K562 (cell line): ENCODE measurements at regions not wholly inside any gene's neighbourhood (a gene's known extent, or its start where the extent isn't known, plus 50 kb on each side); places are given as distances from the start of the nearest gene placed in this dataset.

ENCODE experiments used
- ATAC-seq: fragments of 200-7000 bp; cut with Tn5 transposase; 3 replicates; pipeline ENCODE4 v1.9.1; 2020; ENCODE audit warnings: moderate library complexity
- BruUV-seq: library from RNA; stranded (reverse); fragments of 400-500 nt; replicated peaks from 2 replicates; lab custom pipeline; 2021; lab: Mats Ljungman, UMichigan
- CTCF ChIA-PET: fragments of 300-600 bp; formaldehyde crosslinking; extraction: SDS; loops from one replicate; lab custom pipeline; 2021; ENCODE audit warnings: low intra/inter-chr PET ratio; lab: Yijun Ruan, JAX
- POLR2A ChIA-PET: fragments of 300-600, 350-650 bp; sonication (Branson Sonifier 250); formaldehyde crosslinking; extraction: SDS; loops from one replicate; lab custom pipeline; 2021; ENCODE audit warnings: antibody characterized with exemption, inconsistent platforms; lab: Yijun Ruan, JAX
- DNase-seq, 4 experiments: peaks; one replicate each; pipeline versions ENCODE4 v3.0.0 to v3.0.0-alpha.2; 2011 to 2018; ENCODE audit warnings: low spot score in 3 of 4, mixed read lengths in 3 of 4; ENCODE audit errors: extremely low read depth in 1 of 4
- FAIRE-seq: peaks from 2 replicates; lab custom pipeline; 2011; peaks lifted over from hg19 to GRCh38; lab: Jason Lieb, UNC
- H2AFZ ChIP-seq: 2 replicates; pipeline ENCODE4 v1.6.0; 2011; ENCODE audit warnings: low read depth, low read length, control low read depth, inconsistent platforms
- H3K27ac ChIP-seq: fragments of 200-600 bp; 3 replicates; pipeline ENCODE4 v1.8.0; 2011; ENCODE audit warnings: low read depth, mild to moderate bottlenecking, control low read depth, inconsistent platforms, low read length, moderate library complexity, mixed read lengths; ENCODE audit errors: extremely low read depth
- H3K27me3 ChIP-seq, 2 experiments: fragments of 300-600 bp in 1 of 2; 2 replicates in 1 of 2; 3 replicates in 1 of 2; pipeline versions ENCODE4 v1.6.0 to v1.8.0; 2011; ENCODE audit warnings: inconsistent platforms in 2 of 2, low read length in 2 of 2, mild to moderate bottlenecking in 1 of 2, mixed read lengths in 1 of 2, moderate library complexity in 1 of 2; ENCODE audit not compliant: control insufficient read depth in 2 of 2, insufficient read depth in 2 of 2
- H3K36me3 ChIP-seq: fragments of 300-600 bp; 3 replicates; pipeline ENCODE4 v1.8.0; 2011; ENCODE audit warnings: mild to moderate bottlenecking, low read length, inconsistent platforms; ENCODE audit not compliant: control insufficient read depth, insufficient read depth
- H3K4me1 ChIP-seq, 2 experiments: fragments of 200-600 bp in 1 of 2; replicated peaks in 1 of 2; 2 replicates in 1 of 2; 3 replicates in 1 of 2; pipeline versions ENCODE4 v1.5.1 to v1.8.0; 2011; ENCODE audit warnings: inconsistent platforms in 2 of 2, low read length in 2 of 2, mild to moderate bottlenecking in 1 of 2, mixed read lengths in 1 of 2, moderate library complexity in 1 of 2; ENCODE audit not compliant: control insufficient read depth in 2 of 2, insufficient read depth in 2 of 2
- H3K4me2 ChIP-seq: 2 replicates; pipeline ENCODE4 v1.6.1; 2011; ENCODE audit warnings: low read length, control low read depth, inconsistent platforms, mixed read lengths; ENCODE audit not compliant: insufficient read depth
- H3K4me3 ChIP-seq: fragments of 200-600 bp; sonication (generic), shearing (Covaris generic); 2 replicates; pipeline ENCODE4 v1.5.1; 2016; ENCODE audit warnings: control low read depth, inconsistent platforms
- H3K79me2 ChIP-seq: fragments of 200-600 bp; 3 replicates; pipeline ENCODE4 v1.8.0; 2011; ENCODE audit warnings: low read length, inconsistent platforms; ENCODE audit not compliant: control insufficient read depth, insufficient read depth
- H3K9ac ChIP-seq, 2 experiments: 2 replicates each; pipeline versions ENCODE4 v1.6.0 to v1.6.1; 2011; ENCODE audit warnings: low read depth in 2 of 2, low read length in 2 of 2, control low read depth in 1 of 2, inconsistent platforms in 1 of 2, mild to moderate bottlenecking in 1 of 2, mixed read lengths in 1 of 2; ENCODE audit not compliant: insufficient read depth in 1 of 2
- H3K9me1 ChIP-seq: one replicate; pipeline ENCODE4 v1.6.0; 2011; ENCODE audit warnings: inconsistent platforms, mild to moderate bottlenecking, low read length, moderate library complexity; ENCODE audit not compliant: control insufficient read depth, insufficient read depth
- H3K9me3 ChIP-seq: replicated peaks from 2 replicates; pipeline ENCODE4 v1.5.1; 2011; ENCODE audit warnings: low read depth, low read length, inconsistent platforms; ENCODE audit not compliant: control insufficient read depth, insufficient read depth
- H4K20me1 ChIP-seq: replicated peaks from 2 replicates; pipeline ENCODE4 v1.6.1; 2011; ENCODE audit warnings: low read length, inconsistent platforms, mixed read lengths; ENCODE audit not compliant: control insufficient read depth, insufficient read depth
- ATF6 ChIP-seq: sonication (generic); formaldehyde crosslinking; IDR thresholded peaks from 2 replicates; pipeline ENCODE4 v1.4.0; 2020; ENCODE audit warnings: mild to moderate bottlenecking, missing genetic modification reagents
- BACH1 ChIP-seq: fragments of 200-800 bp; sonication (Bioruptor generic); IDR thresholded peaks from 2 replicates; pipeline ENCODE4 v1.6.1; 2016; ENCODE audit warnings: missing genetic modification characterization, missing compliant biosample characterization
- ELK3 ChIP-seq: fragments of 450-650 bp; formaldehyde crosslinking; IDR thresholded peaks from 2 replicates; pipeline ENCODE4 v1.4.0; 2020; ENCODE audit warnings: mild to moderate bottlenecking
- EP400 ChIP-seq: fragments of 450-650 bp; IDR thresholded peaks from 2 replicates; pipeline ENCODE4 v1.6.1; 2017; ENCODE audit warnings: antibody characterized with exemption, mild to moderate bottlenecking, moderate library complexity
- ETS1 ChIP-seq: conservative IDR thresholded peaks from 2 replicates; pipeline ENCODE4 v1.6.1; 2011; ENCODE audit warnings: low read depth, mild to moderate bottlenecking, low read length; ENCODE audit not compliant: control insufficient read depth
- IRF2 ChIP-seq: sonication (generic); formaldehyde crosslinking; IDR thresholded peaks from 2 replicates; pipeline ENCODE4 v1.8.1; 2022; ENCODE audit warnings: mild to moderate bottlenecking, missing genetic modification reagents
- MAFK ChIP-seq: IDR thresholded peaks from 2 replicates; pipeline ENCODE4 v1.6.1; 2011; ENCODE audit warnings: low read length, improper control_type of control experiment
- POLR3A ChIP-seq: IDR thresholded peaks from 2 replicates; pipeline ENCODE4 v1.6.1; 2011; ENCODE audit warnings: borderline replicate concordance, mild to moderate bottlenecking, moderate library complexity; ENCODE audit not compliant: insufficient read length, insufficient read depth; ENCODE audit errors: extremely low read depth
- RBM14 ChIP-seq: fragments of 200-400 bp; formaldehyde crosslinking; IDR thresholded peaks from 2 replicates; pipeline ENCODE4 v1.6.1; 2018; ENCODE audit warnings: low read depth, mild to moderate bottlenecking, low read length, moderate library complexity, borderline replicate concordance; ENCODE audit not compliant: insufficient read depth
- RBM25 ChIP-seq: fragments of 200-400 bp; formaldehyde crosslinking; IDR thresholded peaks from 2 replicates; pipeline ENCODE4 v1.6.1; 2018; ENCODE audit warnings: low read length, low read depth, moderate library complexity; ENCODE audit not compliant: severe bottlenecking
- SMC3 ChIP-seq: conservative IDR thresholded peaks from 2 replicates; pipeline ENCODE4 v1.6.1; 2011; ENCODE audit warnings: low read depth, low read length, improper control_type of control experiment; ENCODE audit not compliant: insufficient read depth
- ZNF668 ChIP-seq: fragments of 250-450 bp; sonication (Bioruptor Pico); IDR thresholded peaks from 2 replicates; pipeline ENCODE4 v1.8.0; 2022; ENCODE audit warnings: mild to moderate bottlenecking, inconsistent platforms
- WGBS: fragments of 100-300 bp; shearing (Covaris generic); methylation state at CpG from one replicate; pipeline ENCODE4 v1.1.6; 2016; ENCODE audit warnings: low coverage, mixed read lengths; ENCODE audit not compliant: insufficient coverage; ENCODE audit errors: missing lambda C conversion rate; 5-methylcytosine and 5-hydroxymethylcytosine counted together
- in situ Hi-C: fragments of 300-500 bp; cut with MboI; formaldehyde crosslinking; loops from 4 replicates; pipeline ENCODE4 v1.15.0; 2018; ENCODE audit warnings: inconsistent platforms, mixed read lengths
- intact Hi-C: fragments of 100-400 bp; cut with micrococcal nuclease; formaldehyde crosslinking; loops from 2 replicates; pipeline ENCODE4 v1.14.2; 2022

- H3K9ac ChIP-seq: no peak overlapping the region
- no peak for DNase-seq
- no peak overlapping the region for H3K4me2 ChIP-seq
- no TSS peak for BruUV-seq
- no peak overlapping the region for H3K27ac ChIP-seq
- no peak overlapping the region for H3K4me3 ChIP-seq
- no peaks in the 10 kb centered on the region for H3K9me3 ChIP-seq
- 1% methylated on average over 5 of the region's 5 CpGs for WGBS
- H3K27me3 ChIP-seq: no peaks in the 10 kb centered on the region
- ChIA-PET CTCF (no interaction called here), POLR2A (no interaction called here)
- no peaks in the 10 kb centered on the region for H3K79me2 ChIP-seq
- H3K9me1 ChIP-seq: no peaks in the 10 kb centered on the region
- no peaks in the 10 kb centered on the region for H3K36me3 ChIP-seq
- in situ Hi-C loops: no loop called here
- no peak for ATAC-seq
- no peak overlapping the region for H2AFZ ChIP-seq
- intact Hi-C loops: no loop called here
- no peaks in the 10 kb centered on the region for H3K4me1 ChIP-seq
- no peak for TF ChIP-seq ELK3 (CRISPR knock-in tag)
- no peak for TF ChIP-seq MAFK
- TF ChIP-seq BACH1 (tag): no peak
- TF ChIP-seq EP400: no peak
- no peak for TF ChIP-seq ETS1
- no peak for TF ChIP-seq POLR3A
- TF ChIP-seq IRF2 (CRISPR knock-in tag): no peak
- TF ChIP-seq ATF6: no peak
- TF ChIP-seq SMC3: no peak
- TF ChIP-seq RBM25: no peak
- no peak for TF ChIP-seq RBM14
- TF ChIP-seq ZNF668 (CRISPR knock-in tag): no peak
- no peak for FAIRE-seq
- no peaks in the 10 kb centered on the region for H4K20me1 ChIP-seq
Observed at GRCh38 chr1:87706779-87707228, 378.1 kb downstream of the LMO4 start.
